ENCODE measurements at regions not wholly inside any gene's neighbourhood (a gene's known extent, or its start where the extent isn't known, plus 50 kb on each side); places are given as distances from the start of the nearest gene placed in this dataset.

DNA sequence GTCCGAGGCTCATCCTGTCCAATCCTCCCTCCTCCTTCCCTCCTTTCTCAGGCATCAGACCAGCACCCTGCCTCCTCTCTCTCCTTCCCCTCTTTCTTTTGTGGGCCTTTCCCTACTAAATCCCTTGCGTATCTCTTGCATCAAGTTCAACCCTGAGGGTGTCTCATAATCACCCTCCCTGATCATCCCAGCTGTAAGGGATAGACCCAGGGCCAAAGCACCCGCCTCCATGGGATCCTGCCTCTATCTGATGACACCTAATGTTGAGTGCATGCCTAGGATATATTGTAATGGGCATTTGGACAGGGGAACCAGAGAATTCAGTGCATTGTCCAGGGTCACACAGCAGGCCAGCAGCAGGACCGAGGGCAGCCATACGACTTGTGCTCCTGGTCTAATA is 84.9 kb downstream of the PHETA1 start:
- TF ChIP-seq EZH2phosphoT487 (IDR thresholded peaks at IDR 0.05; ENCODE audit: low read depth) = no peak
- TF ChIP-seq, protein P1, sequence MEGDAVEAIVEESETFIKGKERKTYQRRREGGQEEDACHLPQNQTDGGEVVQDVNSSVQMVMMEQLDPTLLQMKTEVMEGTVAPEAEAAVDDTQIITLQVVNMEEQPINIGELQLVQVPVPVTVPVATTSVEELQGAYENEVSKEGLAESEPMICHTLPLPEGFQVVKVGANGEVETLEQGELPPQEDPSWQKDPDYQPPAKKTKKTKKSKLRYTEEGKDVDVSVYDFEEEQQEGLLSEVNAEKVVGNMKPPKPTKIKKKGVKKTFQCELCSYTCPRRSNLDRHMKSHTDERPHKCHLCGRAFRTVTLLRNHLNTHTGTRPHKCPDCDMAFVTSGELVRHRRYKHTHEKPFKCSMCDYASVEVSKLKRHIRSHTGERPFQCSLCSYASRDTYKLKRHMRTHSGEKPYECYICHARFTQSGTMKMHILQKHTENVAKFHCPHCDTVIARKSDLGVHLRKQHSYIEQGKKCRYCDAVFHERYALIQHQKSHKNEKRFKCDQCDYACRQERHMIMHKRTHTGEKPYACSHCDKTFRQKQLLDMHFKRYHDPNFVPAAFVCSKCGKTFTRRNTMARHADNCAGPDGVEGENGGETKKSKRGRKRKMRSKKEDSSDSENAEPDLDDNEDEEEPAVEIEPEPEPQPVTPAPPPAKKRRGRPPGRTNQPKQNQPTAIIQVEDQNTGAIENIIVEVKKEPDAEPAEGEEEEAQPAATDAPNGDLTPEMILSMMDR (IDR thresholded peaks at IDR 0.05; ENCODE audit: low read depth, low read length) = no peak
- H4K20me1 ChIP-seq (ENCODE audit: insufficient read depth, low read length) = no peaks in the 10 kb centered on the region
- H3K4me3 ChIP-seq (ENCODE audit: low read length) = no peak overlapping the region
- H3K27ac ChIP-seq (ENCODE audit: low read length) = no peak overlapping the region
- no peaks in the 10 kb centered on the region for H3K9me3 ChIP-seq (ENCODE audit: insufficient read depth, low read length)
- no peaks in the 10 kb centered on the region for H3K36me3 ChIP-seq (replicated peaks; ENCODE audit: low read depth, low read length)
- H3K4me1 ChIP-seq (ENCODE audit: low read length) = no peaks in the 10 kb centered on the region
- H3K27me3 ChIP-seq (ENCODE audit: low read depth, low read length) = peaks cover 4% of the 10 kb centered on the region; the same call in 1 of the 2 replicates
- H3K9ac ChIP-seq (ENCODE audit: low read length) = no peak overlapping the region
- H3K79me2 ChIP-seq (ENCODE audit: low read length) = no peaks in the 10 kb centered on the region
- H2AFZ ChIP-seq (ENCODE audit: low read depth, low read length) = no peak overlapping the region
- no peak overlapping the region for H3K4me2 ChIP-seq (ENCODE audit: low read length)

DNA sequence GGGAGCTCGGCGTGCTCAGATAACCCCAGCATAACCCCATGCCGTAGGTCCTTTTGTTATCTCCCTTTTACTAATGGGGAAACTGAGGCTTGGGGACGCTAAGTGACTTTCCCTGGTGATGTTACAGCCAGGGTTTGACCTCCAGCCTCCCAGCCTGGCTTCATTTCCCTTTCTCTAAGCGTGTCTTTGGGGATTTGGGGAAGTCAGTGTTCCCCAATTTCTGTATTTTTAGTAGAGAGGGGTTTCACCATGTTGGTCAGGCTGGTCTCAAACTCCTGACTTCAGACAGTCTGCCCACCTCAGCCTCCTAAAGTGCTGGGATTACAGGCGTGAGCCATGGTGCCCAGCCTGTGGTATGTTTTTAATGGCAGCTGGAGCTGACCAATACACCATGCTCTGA is 85.4 kb downstream of the PHETA1 start:
- no peaks in the 10 kb centered on the region for H3K4me1 ChIP-seq (ENCODE audit: low read length)
- no peak for TF ChIP-seq EZH2phosphoT487 (IDR thresholded peaks at IDR 0.05; ENCODE audit: low read depth)
- TF ChIP-seq, protein P1 (IDR thresholded peaks at IDR 0.05; ENCODE audit: low read depth, low read length) = no peak
- H3K27me3 ChIP-seq (ENCODE audit: low read depth, low read length) = peaks cover 4% of the 10 kb centered on the region; the same call in 1 of the 2 replicates
- H3K27ac ChIP-seq (ENCODE audit: low read length) = no peak overlapping the region
- H3K9me3 ChIP-seq (ENCODE audit: insufficient read depth, low read length) = no peaks in the 10 kb centered on the region
- H3K36me3 ChIP-seq (replicated peaks; ENCODE audit: low read depth, low read length) = no peaks in the 10 kb centered on the region
- no peak overlapping the region for H3K4me2 ChIP-seq (ENCODE audit: low read length)
- no peaks in the 10 kb centered on the region for H3K79me2 ChIP-seq (ENCODE audit: low read length)
- H2AFZ ChIP-seq (ENCODE audit: low read depth, low read length) = no peak overlapping the region
- no peaks in the 10 kb centered on the region for H4K20me1 ChIP-seq (ENCODE audit: insufficient read depth, low read length)
- H3K4me3 ChIP-seq (ENCODE audit: low read length) = no peak overlapping the region
- no peak overlapping the region for H3K9ac ChIP-seq (ENCODE audit: low read length)

DNA sequence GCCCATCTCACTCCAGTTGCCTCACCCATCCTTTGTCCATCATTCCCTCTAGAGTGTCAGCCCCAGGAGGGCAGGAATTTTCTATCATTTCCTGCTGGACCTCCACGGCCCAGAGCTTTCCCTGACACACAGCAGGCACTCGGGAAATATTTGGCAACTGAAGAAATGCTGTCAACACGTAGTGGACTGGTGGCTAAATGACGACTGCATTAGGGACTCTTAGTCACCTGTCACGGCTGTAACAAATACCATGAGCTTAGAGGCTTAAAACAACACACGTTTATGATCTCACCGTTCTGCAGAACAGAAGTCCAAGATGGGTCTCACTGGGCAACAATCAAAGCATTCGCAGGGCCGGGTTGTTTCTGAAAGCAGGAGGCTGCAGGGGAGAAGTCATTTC is 91.3 kb downstream of the PHETA1 start:
- no peaks in the 10 kb centered on the region for H3K79me2 ChIP-seq (ENCODE audit: low read length)
- no peaks in the 10 kb centered on the region for H3K4me1 ChIP-seq (ENCODE audit: low read length)
- H3K27ac ChIP-seq (ENCODE audit: low read length) = no peak overlapping the region
- H3K9me3 ChIP-seq (ENCODE audit: insufficient read depth, low read length) = no peaks in the 10 kb centered on the region
- no peak overlapping the region for H3K9ac ChIP-seq (ENCODE audit: low read length)
- no peak overlapping the region for H2AFZ ChIP-seq (ENCODE audit: low read depth, low read length)
- TF ChIP-seq, protein P1 (IDR thresholded peaks at IDR 0.05; ENCODE audit: low read depth, low read length) = no peak
- TF ChIP-seq EZH2phosphoT487 (IDR thresholded peaks at IDR 0.05; ENCODE audit: low read depth) = no peak
- H4K20me1 ChIP-seq (ENCODE audit: insufficient read depth, low read length) = no peaks in the 10 kb centered on the region
- no peak overlapping the region for H3K4me2 ChIP-seq (ENCODE audit: low read length)
- no peak overlapping the region for H3K4me3 ChIP-seq (ENCODE audit: low read length)
- no peaks in the 10 kb centered on the region for H3K36me3 ChIP-seq (replicated peaks; ENCODE audit: low read depth, low read length)
- peaks cover 4% of the 10 kb centered on the region; the same call in 1 of the 2 replicates for H3K27me3 ChIP-seq (ENCODE audit: low read depth, low read length)

DNA sequence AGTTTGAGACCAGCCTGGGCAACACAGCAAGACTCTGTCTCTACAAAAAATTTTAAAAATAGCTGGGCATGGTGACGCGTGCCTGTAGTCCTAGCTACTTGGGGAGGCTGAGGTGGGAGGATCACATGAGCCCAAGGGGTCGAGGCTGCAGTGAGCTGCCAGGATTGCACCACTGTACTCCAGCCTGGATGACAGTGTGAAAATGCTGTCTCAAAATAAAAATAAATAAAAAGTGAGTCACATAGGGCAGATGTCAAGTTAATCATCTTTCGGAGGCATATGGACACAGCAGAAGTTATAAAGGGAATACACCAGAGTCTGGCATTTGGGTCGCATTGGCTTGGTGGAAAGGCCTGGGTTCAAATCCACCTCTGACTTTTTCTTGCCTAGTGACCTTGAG is 92.7 kb downstream of the PHETA1 start:
- TF ChIP-seq, protein P1 (IDR thresholded peaks at IDR 0.05; ENCODE audit: low read depth, low read length) = no peak
- TF ChIP-seq EZH2phosphoT487 (IDR thresholded peaks at IDR 0.05; ENCODE audit: low read depth) = no peak
- Histone ChIP-seq H3K4me2 (ENCODE audit: low read length) (no peak overlapping the region), H3K36me3 (replicated peaks; ENCODE audit: low read depth, low read length) (no peaks in the 10 kb centered on the region), H3K9ac (ENCODE audit: low read length) (no peak overlapping the region), H4K20me1 (ENCODE audit: insufficient read depth, low read length) (no peaks in the 10 kb centered on the region), H3K27me3 (ENCODE audit: low read depth, low read length) (peaks cover 4% of the 10 kb centered on the region; the same call in 1 of the 2 replicates), H3K9me3 (ENCODE audit: insufficient read depth, low read length) (no peaks in the 10 kb centered on the region), H2AFZ (ENCODE audit: low read depth, low read length) (no peak overlapping the region), H3K4me1 (ENCODE audit: low read length) (no peaks in the 10 kb centered on the region), H3K79me2 (ENCODE audit: low read length) (no peaks in the 10 kb centered on the region), H3K27ac (ENCODE audit: low read length) (no peak overlapping the region), H3K4me3 (ENCODE audit: low read length) (no peak overlapping the region)

Measured in OCI-LY3 (cell line).